ENCODE measurements at regions not wholly inside any gene's neighbourhood (a gene's known extent, or its start where the extent isn't known, plus 50 kb on each side); places are given as distances from the start of the nearest gene placed in this dataset.

- Histone ChIP-seq H4K20me1 (ENCODE audit: control insufficient read depth, insufficient read depth, low read depth, low read length) (peaks cover 4% of the 10 kb centered on the region; the same call in 1 of the 2 replicates), H3K9me3 (ENCODE audit: control insufficient read depth, insufficient read depth, low read length) (no peaks in the 10 kb centered on the region), H3K36me3 (ENCODE audit: control insufficient read depth, low read length) (no peaks in the 10 kb centered on the region), H3K9me2 (replicated peaks; ENCODE audit: control insufficient read depth, low read length) (no peaks in the 10 kb centered on the region), H3K27me3 (ENCODE audit: control insufficient read depth, low read length) (0 out of 2 replicates have a peak, but pooled peaks cover 2% of the 10 kb centered on the region), H3F3A (ENCODE audit: control insufficient read depth, insufficient read depth) (no peaks in the 10 kb centered on the region), H3K27ac (ENCODE audit: low read depth, low read length) (no peak overlapping the region), H3K79me2 (ENCODE audit: control insufficient read depth, low read length) (no peaks in the 10 kb centered on the region), H3K4me3 (ENCODE audit: low read length) (no peak overlapping the region), H3K4me1 (ENCODE audit: control insufficient read depth, low read length) (no peaks in the 10 kb centered on the region), H3K4me2 (ENCODE audit: low read length) (no peak overlapping the region)
- TF ChIP-seq, protein P1, sequence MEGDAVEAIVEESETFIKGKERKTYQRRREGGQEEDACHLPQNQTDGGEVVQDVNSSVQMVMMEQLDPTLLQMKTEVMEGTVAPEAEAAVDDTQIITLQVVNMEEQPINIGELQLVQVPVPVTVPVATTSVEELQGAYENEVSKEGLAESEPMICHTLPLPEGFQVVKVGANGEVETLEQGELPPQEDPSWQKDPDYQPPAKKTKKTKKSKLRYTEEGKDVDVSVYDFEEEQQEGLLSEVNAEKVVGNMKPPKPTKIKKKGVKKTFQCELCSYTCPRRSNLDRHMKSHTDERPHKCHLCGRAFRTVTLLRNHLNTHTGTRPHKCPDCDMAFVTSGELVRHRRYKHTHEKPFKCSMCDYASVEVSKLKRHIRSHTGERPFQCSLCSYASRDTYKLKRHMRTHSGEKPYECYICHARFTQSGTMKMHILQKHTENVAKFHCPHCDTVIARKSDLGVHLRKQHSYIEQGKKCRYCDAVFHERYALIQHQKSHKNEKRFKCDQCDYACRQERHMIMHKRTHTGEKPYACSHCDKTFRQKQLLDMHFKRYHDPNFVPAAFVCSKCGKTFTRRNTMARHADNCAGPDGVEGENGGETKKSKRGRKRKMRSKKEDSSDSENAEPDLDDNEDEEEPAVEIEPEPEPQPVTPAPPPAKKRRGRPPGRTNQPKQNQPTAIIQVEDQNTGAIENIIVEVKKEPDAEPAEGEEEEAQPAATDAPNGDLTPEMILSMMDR (IDR thresholded peaks at IDR 0.05; ENCODE audit: low read depth, low read length, poor library complexity, severe bottlenecking) = peak; percentile 92
- no peak for TF ChIP-seq EZH2phosphoT487 (IDR thresholded peaks at IDR 0.05; ENCODE audit: borderline replicate concordance, low read length)
These were observed 165.2 kb upstream of the UMPS start for GRCh38 chr3:124565013-124565412.

DNA sequence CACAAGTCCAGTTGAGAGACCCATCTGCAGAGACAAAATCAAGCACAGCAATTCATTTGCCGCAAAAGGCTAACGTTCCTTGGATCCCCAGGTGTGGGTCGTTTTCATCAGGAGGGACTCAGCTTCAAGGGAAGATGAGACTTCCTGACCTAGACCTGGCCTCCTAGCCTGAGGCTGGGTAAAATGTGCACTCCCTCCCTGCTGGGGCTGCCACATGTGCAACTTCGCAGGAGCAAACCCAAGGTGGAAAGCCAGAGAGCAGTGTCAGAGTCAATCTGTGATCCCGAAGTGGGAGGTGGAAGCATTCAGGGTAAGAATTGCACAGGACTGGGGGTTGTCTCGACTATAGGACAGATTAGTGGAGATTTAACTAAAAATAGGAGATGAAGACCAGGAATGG is 164.7 kb upstream of the UMPS start:
- H3K9me3 ChIP-seq (ENCODE audit: control insufficient read depth, insufficient read depth, low read length) = no peaks in the 10 kb centered on the region
- no peak overlapping the region for H3K4me2 ChIP-seq (ENCODE audit: low read length)

DNA sequence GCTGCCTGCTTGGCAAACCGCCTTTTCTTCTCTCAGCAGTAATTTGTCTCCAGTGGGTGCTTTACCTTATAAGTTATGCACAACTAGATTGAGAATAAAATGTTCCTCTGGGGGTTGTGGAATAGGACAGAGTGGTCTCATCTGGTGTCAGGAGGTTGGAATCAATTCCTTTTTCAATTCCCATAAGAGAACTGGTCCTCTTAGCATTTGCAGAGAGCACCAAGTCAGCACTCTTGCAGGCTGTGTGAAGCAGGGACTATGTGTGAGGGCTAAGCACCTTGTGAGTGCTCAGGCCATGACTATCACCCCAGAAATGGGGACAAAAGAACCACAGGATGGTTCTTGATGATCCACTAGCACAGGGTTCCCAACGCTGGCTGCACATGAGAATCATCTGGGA is 163.6 kb upstream of the UMPS start:
- Histone ChIP-seq H3K27ac (ENCODE audit: low read depth, low read length) (no peak overlapping the region), H4K20me1 (ENCODE audit: control insufficient read depth, insufficient read depth, low read depth, low read length) (peaks cover 4% of the 10 kb centered on the region; the same call in 1 of the 2 replicates), H3K27me3 (ENCODE audit: control insufficient read depth, low read length) (no peaks in the 10 kb centered on the region), H3K4me2 (ENCODE audit: low read length) (no peak overlapping the region), H3K4me3 (ENCODE audit: low read length) (no peak overlapping the region), H3F3A (ENCODE audit: control insufficient read depth, insufficient read depth) (no peaks in the 10 kb centered on the region), H3K79me2 (ENCODE audit: control insufficient read depth, low read length) (no peaks in the 10 kb centered on the region), H3K36me3 (ENCODE audit: control insufficient read depth, low read length) (no peaks in the 10 kb centered on the region), H3K9me2 (replicated peaks; ENCODE audit: control insufficient read depth, low read length) (no peaks in the 10 kb centered on the region), H3K4me1 (ENCODE audit: control insufficient read depth, low read length) (no peaks in the 10 kb centered on the region), H3K9me3 (ENCODE audit: control insufficient read depth, insufficient read depth, low read length) (no peaks in the 10 kb centered on the region)
- TF ChIP-seq EZH2phosphoT487 (IDR thresholded peaks at IDR 0.05; ENCODE audit: borderline replicate concordance, low read length) = no peak
- TF ChIP-seq, protein P1 (IDR thresholded peaks at IDR 0.05; ENCODE audit: low read depth, low read length, poor library complexity, severe bottlenecking) = no peak

More for the DNA sequence above, 164.7 kb upstream of the UMPS start:
- no peaks in the 10 kb centered on the region for H3K27me3 ChIP-seq (ENCODE audit: control insufficient read depth, low read length)
- TF ChIP-seq, protein P1 (IDR thresholded peaks at IDR 0.05; ENCODE audit: low read depth, low read length, poor library complexity, severe bottlenecking) = no peak
- TF ChIP-seq EZH2phosphoT487 (IDR thresholded peaks at IDR 0.05; ENCODE audit: borderline replicate concordance, low read length) = no peak
- no peaks in the 10 kb centered on the region for H3K36me3 ChIP-seq (ENCODE audit: control insufficient read depth, low read length)
- H3K4me1 ChIP-seq (ENCODE audit: control insufficient read depth, low read length) = no peaks in the 10 kb centered on the region
- no peaks in the 10 kb centered on the region for H3K9me2 ChIP-seq (replicated peaks; ENCODE audit: control insufficient read depth, low read length)
- H3K4me3 ChIP-seq (ENCODE audit: low read length) = no peak overlapping the region
- no peaks in the 10 kb centered on the region for H3K79me2 ChIP-seq (ENCODE audit: control insufficient read depth, low read length)
- no peaks in the 10 kb centered on the region for H3F3A ChIP-seq (ENCODE audit: control insufficient read depth, insufficient read depth)
- peaks cover 4% of the 10 kb centered on the region; the same call in 1 of the 2 replicates for H4K20me1 ChIP-seq (ENCODE audit: control insufficient read depth, insufficient read depth, low read depth, low read length)
- no peak overlapping the region for H3K27ac ChIP-seq (ENCODE audit: low read depth, low read length)

Measured in DOHH2 (cell line).